OCI-LY3 (cell line): ENCODE measurements at regions not wholly inside any gene's neighbourhood (a gene's known extent, or its start where the extent isn't known, plus 50 kb on each side); places are given as distances from the start of the nearest gene placed in this dataset.

Experiments used
- CTCF ChIP-seq: fragments of 200-600, 300-600 bp; sonication (generic); IDR thresholded peaks from 2 replicates; pipeline ENCODE4 v1.5.1; 2014; ENCODE audit warnings: antibody characterized with exemption, low read length, low read depth
- EZH2phosphoT487 ChIP-seq: fragments of 200-600 bp; shearing (Covaris generic); IDR thresholded peaks from 2 replicates; pipeline ENCODE4 v1.6.1; 2018; ENCODE audit warnings: antibody characterized with exemption, mixed run types, low read depth

DNA sequence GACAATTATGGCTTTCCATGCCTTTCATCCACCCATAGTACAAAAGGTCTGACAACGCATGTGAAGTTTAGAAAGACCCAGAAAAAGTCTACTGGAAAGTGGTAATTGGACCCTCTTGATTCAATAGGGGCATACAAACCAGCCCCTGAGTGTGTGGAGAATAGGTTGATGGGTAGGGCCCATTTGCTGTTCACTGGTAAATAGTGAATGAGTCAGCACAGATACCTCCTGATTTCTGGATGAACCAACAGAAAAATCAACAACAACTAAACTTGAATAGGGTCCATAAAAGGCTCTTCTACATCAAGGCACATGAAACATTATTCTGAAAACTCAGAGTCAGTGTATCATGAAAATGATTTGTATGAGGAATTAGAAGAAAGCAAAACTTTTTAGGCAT lies 235.4 kb upstream of the SLC35B3 start:
- TF ChIP-seq CTCF (no peak), EZH2phosphoT487 (no peak)
